ENCODE measurements at regions not wholly inside any gene's neighbourhood (a gene's known extent, or its start where the extent isn't known, plus 50 kb on each side); places are given as distances from the start of the nearest gene placed in this dataset.

DNA sequence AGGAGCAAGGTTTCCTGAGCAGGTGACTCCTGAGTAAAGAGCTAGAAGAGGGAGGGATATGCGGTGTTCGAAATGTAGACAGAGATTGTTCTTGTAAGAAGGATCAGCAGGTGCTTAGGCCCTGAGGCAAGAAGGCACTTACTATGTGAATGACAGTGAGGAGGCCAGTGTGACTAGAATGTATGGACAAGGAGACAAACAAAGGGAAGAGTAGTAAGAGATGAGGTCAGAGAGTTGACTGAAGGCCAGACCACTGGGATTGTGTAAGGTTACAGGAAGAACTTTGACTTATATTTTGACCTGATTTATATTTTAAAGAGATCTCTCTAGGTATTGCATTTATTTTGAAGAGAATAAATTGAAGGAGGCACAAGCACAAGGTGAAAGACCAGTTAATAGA is 118.4 kb upstream of the ENPEP start:
- Histone ChIP-seq H3K27ac (no peak overlapping the region), H3K4me1 (no peaks in the 10 kb centered on the region), H3K9me3 (no peaks in the 10 kb centered on the region), H3K4me3 (no peak overlapping the region), H3K27me3 (no peaks in the 10 kb centered on the region), H3K36me3 (no peaks in the 10 kb centered on the region)
- DNase-seq, result no peak
- TF ChIP-seq POLR2A (IDR thresholded peaks at IDR 0.05), result no peak
- TF ChIP-seq, protein P1, sequence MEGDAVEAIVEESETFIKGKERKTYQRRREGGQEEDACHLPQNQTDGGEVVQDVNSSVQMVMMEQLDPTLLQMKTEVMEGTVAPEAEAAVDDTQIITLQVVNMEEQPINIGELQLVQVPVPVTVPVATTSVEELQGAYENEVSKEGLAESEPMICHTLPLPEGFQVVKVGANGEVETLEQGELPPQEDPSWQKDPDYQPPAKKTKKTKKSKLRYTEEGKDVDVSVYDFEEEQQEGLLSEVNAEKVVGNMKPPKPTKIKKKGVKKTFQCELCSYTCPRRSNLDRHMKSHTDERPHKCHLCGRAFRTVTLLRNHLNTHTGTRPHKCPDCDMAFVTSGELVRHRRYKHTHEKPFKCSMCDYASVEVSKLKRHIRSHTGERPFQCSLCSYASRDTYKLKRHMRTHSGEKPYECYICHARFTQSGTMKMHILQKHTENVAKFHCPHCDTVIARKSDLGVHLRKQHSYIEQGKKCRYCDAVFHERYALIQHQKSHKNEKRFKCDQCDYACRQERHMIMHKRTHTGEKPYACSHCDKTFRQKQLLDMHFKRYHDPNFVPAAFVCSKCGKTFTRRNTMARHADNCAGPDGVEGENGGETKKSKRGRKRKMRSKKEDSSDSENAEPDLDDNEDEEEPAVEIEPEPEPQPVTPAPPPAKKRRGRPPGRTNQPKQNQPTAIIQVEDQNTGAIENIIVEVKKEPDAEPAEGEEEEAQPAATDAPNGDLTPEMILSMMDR (IDR thresholded peaks at IDR 0.05), result no peak

DNA sequence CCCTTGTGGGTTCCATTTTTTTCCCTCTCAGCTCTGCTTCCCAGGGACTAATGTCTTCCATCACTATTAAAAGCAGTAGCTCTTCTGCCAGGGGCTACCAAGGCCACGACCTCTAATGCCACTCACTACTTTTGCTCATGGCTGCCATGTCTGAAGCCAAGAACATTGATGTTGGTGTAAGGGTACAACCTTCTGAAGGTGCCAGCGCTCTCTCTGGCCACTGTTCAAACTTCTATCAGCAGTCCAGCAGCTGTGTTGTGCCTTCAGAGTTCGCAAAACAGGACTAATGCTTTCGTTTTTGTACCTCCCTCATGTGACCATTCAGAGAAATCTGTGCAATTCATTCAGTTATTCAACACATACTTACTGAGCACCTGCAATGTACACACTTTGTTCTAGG is 121.5 kb upstream of the ENPEP start:
- Histone ChIP-seq H3K36me3 (no peaks in the 10 kb centered on the region), H3K27ac (no peak overlapping the region), H3K27me3 (no peaks in the 10 kb centered on the region), H3K4me1 (no peaks in the 10 kb centered on the region), H3K4me3 (no peak overlapping the region), H3K9me3 (no peaks in the 10 kb centered on the region)
- no peak for DNase-seq
- TF ChIP-seq, protein P1 (IDR thresholded peaks at IDR 0.05), result no peak
- TF ChIP-seq POLR2A (IDR thresholded peaks at IDR 0.05), result no peak

DNA sequence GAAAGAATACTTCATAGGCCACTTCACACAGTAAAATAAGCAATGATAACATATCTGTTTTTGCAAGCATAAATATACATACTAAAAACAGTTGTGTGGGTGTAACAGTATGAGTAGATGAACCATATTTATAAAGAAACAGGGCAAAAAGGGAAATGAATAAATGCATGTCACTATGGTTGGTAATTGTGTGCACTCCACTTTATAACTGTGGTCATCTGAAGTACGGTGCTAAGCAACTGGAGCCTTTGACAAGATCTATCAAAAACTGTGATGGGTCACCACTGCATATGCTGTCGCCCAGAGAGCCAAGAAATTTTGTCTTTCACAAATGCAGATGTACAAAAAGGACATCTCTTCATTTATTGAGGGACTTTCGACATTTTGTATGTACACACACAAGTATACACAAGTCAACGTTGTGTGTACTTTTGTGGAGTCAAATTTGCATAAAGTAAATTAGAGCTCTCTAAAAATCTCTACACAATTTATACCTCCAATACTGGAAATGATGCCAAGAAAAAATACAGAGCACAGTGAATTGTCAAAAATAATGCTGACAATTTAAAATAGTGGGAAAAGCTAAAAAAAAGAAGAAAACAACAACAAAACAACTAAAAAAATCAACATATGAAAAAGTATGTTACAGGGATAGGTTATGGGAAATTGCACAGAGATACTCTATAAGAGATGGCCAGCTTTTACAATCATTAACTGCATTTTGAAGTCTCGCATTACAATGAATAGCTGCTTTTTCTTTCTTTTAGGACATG is 123.1 kb upstream of the ENPEP start:
- no peaks in the 10 kb centered on the region for H3K4me1 ChIP-seq
- H3K27ac ChIP-seq, result no peak overlapping the region
- no peak for TF ChIP-seq POLR2A (IDR thresholded peaks at IDR 0.05)
- TF ChIP-seq, protein P1 (IDR thresholded peaks at IDR 0.05), result no peak
- H3K9me3 ChIP-seq, result no peaks in the 10 kb centered on the region
- no peak overlapping the region for H3K4me3 ChIP-seq
- H3K27me3 ChIP-seq, result no peaks in the 10 kb centered on the region
- DNase-seq, result no peak
- H3K36me3 ChIP-seq, result no peaks in the 10 kb centered on the region

DNA sequence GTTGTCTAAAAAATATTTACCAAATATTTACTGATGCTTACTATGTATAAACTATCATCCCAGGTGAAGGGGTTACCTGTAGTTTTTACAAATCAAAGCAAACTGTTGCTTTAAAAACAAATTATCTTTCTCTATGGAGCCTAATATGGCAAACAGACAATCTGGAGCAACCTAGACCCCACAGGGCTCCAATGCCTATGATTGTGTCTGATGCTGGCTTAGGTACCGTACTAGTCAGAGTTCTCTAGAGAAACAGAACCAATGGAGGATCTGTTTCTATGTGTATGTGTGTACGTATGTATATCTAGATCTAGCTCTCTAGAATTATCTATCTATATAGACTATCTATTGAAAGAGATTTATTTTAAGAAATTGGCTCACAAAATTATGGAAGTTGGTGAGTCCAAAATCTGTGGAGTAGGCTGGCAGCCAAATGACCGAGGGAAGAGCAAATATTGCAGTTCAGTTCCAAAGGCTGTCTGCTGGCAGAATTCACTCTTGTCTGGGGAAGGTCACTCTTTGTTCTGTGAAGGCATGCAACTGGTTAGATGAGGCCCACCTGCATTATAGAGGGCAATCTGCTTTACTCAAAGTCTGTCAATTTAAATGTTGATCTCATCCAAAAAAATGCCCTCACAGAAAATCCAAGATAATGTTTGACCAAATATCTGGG is 127.1 kb upstream of the ENPEP start:
- H3K4me1 ChIP-seq, result no peaks in the 10 kb centered on the region
- TF ChIP-seq POLR2A (IDR thresholded peaks at IDR 0.05), result no peak
- TF ChIP-seq, protein P1 (IDR thresholded peaks at IDR 0.05), result no peak
- no peaks in the 10 kb centered on the region for H3K9me3 ChIP-seq
- H3K36me3 ChIP-seq, result no peaks in the 10 kb centered on the region
- H3K27me3 ChIP-seq, result no peaks in the 10 kb centered on the region
- no peak overlapping the region for H3K27ac ChIP-seq
- DNase-seq, result no peak
- no peak overlapping the region for H3K4me3 ChIP-seq

DNA sequence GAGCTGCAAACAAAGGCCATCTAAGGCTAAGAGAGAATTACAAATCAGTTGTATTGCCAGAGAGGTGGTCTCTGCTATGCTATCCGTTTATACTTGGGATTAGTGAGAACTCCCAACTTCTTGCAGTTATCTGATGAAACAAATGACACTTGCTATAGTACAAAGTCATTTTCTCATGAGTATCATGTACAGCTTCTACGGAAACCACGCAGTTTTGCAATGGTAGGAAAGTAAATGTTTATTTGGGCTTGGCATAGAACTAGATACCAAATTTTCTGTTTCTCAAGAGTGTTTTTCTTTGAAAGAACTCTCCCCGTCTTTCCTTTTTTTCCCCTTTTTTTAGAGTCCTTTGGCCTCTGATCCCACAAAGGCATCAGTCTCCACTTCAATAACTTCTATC is 128.2 kb upstream of the ENPEP start:
- no peaks in the 10 kb centered on the region for H3K36me3 ChIP-seq
- no peak overlapping the region for H3K27ac ChIP-seq
- TF ChIP-seq, protein P1 (IDR thresholded peaks at IDR 0.05), result no peak
- no peak for TF ChIP-seq POLR2A (IDR thresholded peaks at IDR 0.05)
- H3K9me3 ChIP-seq, result no peaks in the 10 kb centered on the region
- no peaks in the 10 kb centered on the region for H3K4me1 ChIP-seq
- no peaks in the 10 kb centered on the region for H3K27me3 ChIP-seq
- DNase-seq, result no peak
- no peak overlapping the region for H3K4me3 ChIP-seq
